IMR-90 (cell line): ENCODE measurements at regions not wholly inside any gene's neighbourhood (a gene's known extent, or its start where the extent isn't known, plus 50 kb on each side); places are given as distances from the start of the nearest gene placed in this dataset.

Source experiments
- ATAC-seq: fragments of 200-7000 bp; cut with Tn5 transposase; 2 replicates; pipeline ENCODE4 v1.9.1; 2020; ENCODE audit warnings: low read depth, mild to moderate bottlenecking, moderate library complexity
- BruUV-seq: library from RNA; stranded (reverse); fragments of 400-500 nt; replicated peaks from 2 replicates; lab custom pipeline; 2021; lab: Mats Ljungman, UMichigan
- CTCF ChIA-PET: fragments of 300-600 bp; formaldehyde crosslinking; extraction: SDS; loops from one replicate; lab custom pipeline; 2021; ENCODE audit warnings: antibody characterized with exemption; lab: Yijun Ruan, JAX
- POLR2A ChIA-PET: fragments of 300-600 bp; sonication (Branson Sonifier 250); formaldehyde crosslinking; loops from one replicate; lab custom pipeline; 2022; ENCODE audit warnings: antibody characterized with exemption; ENCODE audit not compliant: unreplicated experiment; lab: Charles Lee
- DNase-seq: peaks from one replicate; pipeline ENCODE4 v3.0.0; 2013
- H2AFZ ChIP-seq: replicated peaks from 2 replicates; pipeline ENCODE3; 2013; ENCODE audit warnings: low read length, mild to moderate bottlenecking; ENCODE audit not compliant: poor library complexity
- H2AK5ac ChIP-seq: 2 replicates; pipeline ENCODE4 v1.6.1; 2013; ENCODE audit warnings: low read depth, low read length, inconsistent platforms
- H2AK9ac ChIP-seq: replicated peaks from 2 replicates; pipeline ENCODE3; 2013; ENCODE audit warnings: mild to moderate bottlenecking, low read depth, low read length, moderate library complexity; ENCODE audit not compliant: poor library complexity
- H2BK120ac ChIP-seq: 2 replicates; pipeline ENCODE4 v1.6.1; 2013; ENCODE audit warnings: low read depth, low read length, inconsistent platforms
- H2BK15ac ChIP-seq: 3 replicates; pipeline ENCODE4 v1.6.1; 2013; ENCODE audit warnings: low read depth, low read length, inconsistent platforms
- H2BK20ac ChIP-seq: 2 replicates; pipeline ENCODE4 v1.6.1; 2013; ENCODE audit warnings: low read depth, mild to moderate bottlenecking, inconsistent platforms, low read length, moderate library complexity
- H2BK5ac ChIP-seq: 2 replicates; pipeline ENCODE4 v1.6.1; 2013; ENCODE audit warnings: mild to moderate bottlenecking, low read depth, low read length, inconsistent platforms; ENCODE audit not compliant: poor library complexity, severe bottlenecking
- H3K14ac ChIP-seq: replicated peaks from 2 replicates; pipeline ENCODE4 v1.6.1; 2013; ENCODE audit warnings: low read depth, low read length, inconsistent platforms
- H3K18ac ChIP-seq: 2 replicates; pipeline ENCODE4 v1.6.1; 2013; ENCODE audit warnings: low read depth, low read length, control low read depth
- H3K23ac ChIP-seq: 2 replicates; pipeline ENCODE4 v1.6.1; 2013; ENCODE audit warnings: low read depth, low read length, inconsistent platforms
- H3K27ac ChIP-seq: 2 replicates; pipeline ENCODE4 v1.5.1; 2013; ENCODE audit warnings: mild to moderate bottlenecking, control low read depth, low read length; ENCODE audit not compliant: insufficient read depth
- H3K27me3 ChIP-seq: 2 replicates; pipeline ENCODE4 v1.6.1; 2013; ENCODE audit warnings: low read length; ENCODE audit not compliant: control insufficient read depth, insufficient read depth
- H3K36me3 ChIP-seq: 2 replicates; pipeline ENCODE4 v1.6.1; 2013; ENCODE audit warnings: low read length, mixed read lengths; ENCODE audit not compliant: control insufficient read depth, insufficient read depth
- H3K4ac ChIP-seq: 2 replicates; pipeline ENCODE4 v1.6.1; 2013; ENCODE audit warnings: low read depth, low read length, inconsistent platforms
- H3K4me1 ChIP-seq: 2 replicates; pipeline ENCODE4 v1.6.1; 2013; ENCODE audit warnings: low read length, mixed read lengths; ENCODE audit not compliant: control insufficient read depth, insufficient read depth
- H3K4me2 ChIP-seq: 2 replicates; pipeline ENCODE4 v1.6.1; 2013; ENCODE audit warnings: low read depth, mild to moderate bottlenecking, control low read depth, low read length, moderate library complexity
- H3K4me3 ChIP-seq: 2 replicates; pipeline ENCODE4 v1.5.1; 2013; ENCODE audit warnings: low read depth, mild to moderate bottlenecking, control low read depth, low read length, moderate library complexity; ENCODE audit not compliant: insufficient read depth
- H3K56ac ChIP-seq: 2 replicates; pipeline ENCODE4 v1.6.1; 2013; ENCODE audit warnings: low read length, inconsistent platforms; ENCODE audit not compliant: insufficient read depth; ENCODE audit errors: extremely low read depth
- H3K79me1 ChIP-seq, 2 experiments: 2 replicates each; pipeline ENCODE4 v1.6.1; 2013; ENCODE audit warnings: low read length in 2 of 2, inconsistent platforms in 1 of 2, low read depth in 1 of 2
- H3K9ac ChIP-seq: 2 replicates; pipeline ENCODE4 v1.6.1; 2013; ENCODE audit warnings: low read depth, low read length, control low read depth
- H3K9me1 ChIP-seq: 2 replicates; pipeline ENCODE4 v1.6.1; 2013; ENCODE audit warnings: low read length, inconsistent platforms; ENCODE audit not compliant: insufficient read depth
- H3K9me3 ChIP-seq: 2 replicates; pipeline ENCODE4 v1.6.1; 2013; ENCODE audit warnings: low read length; ENCODE audit not compliant: control insufficient read depth, insufficient read depth
- H4K20me1 ChIP-seq: 2 replicates; pipeline ENCODE4 v1.6.1; 2013; ENCODE audit warnings: low read length, inconsistent platforms; ENCODE audit not compliant: insufficient read depth
- H4K5ac ChIP-seq: 2 replicates; pipeline ENCODE4 v1.6.1; 2013; ENCODE audit warnings: mild to moderate bottlenecking, low read depth, low read length, control low read depth
- H4K8ac ChIP-seq, 2 experiments: 2 replicates each; pipeline ENCODE4 v1.6.1; 2013; ENCODE audit warnings: low read depth in 2 of 2, low read length in 2 of 2, control low read depth in 1 of 2, inconsistent platforms in 1 of 2
- H4K91ac ChIP-seq: 2 replicates; pipeline ENCODE4 v1.6.1; 2013; ENCODE audit warnings: low read depth, low read length, inconsistent platforms; ENCODE audit not compliant: insufficient read depth
- BHLHE40 ChIP-seq: fragments of 150-350 bp; IDR thresholded peaks from 2 replicates; pipeline ENCODE4 v1.6.1; 2016; ENCODE audit warnings: mild to moderate bottlenecking, low read depth, low read length
- CEBPB ChIP-seq: IDR thresholded peaks from 2 replicates; pipeline ENCODE4 v1.6.1; 2012; ENCODE audit warnings: low read depth, low read length, improper control_type of control experiment
- CHD1 ChIP-seq: IDR thresholded peaks from 2 replicates; pipeline ENCODE4 v1.6.1; 2012; ENCODE audit warnings: low read depth, low read length, improper control_type of control experiment
- FOS ChIP-seq: fragments of 150-350 bp; IDR thresholded peaks from 2 replicates; pipeline ENCODE4 v1.6.1; 2016; ENCODE audit warnings: low read depth, low read length
- MAFK ChIP-seq: IDR thresholded peaks from 2 replicates; pipeline ENCODE4 v1.6.1; 2012; ENCODE audit warnings: low read depth, low read length, improper control_type of control experiment
- MAZ ChIP-seq: IDR thresholded peaks from 2 replicates; pipeline ENCODE4 v1.6.1; 2012; ENCODE audit warnings: low read depth, mild to moderate bottlenecking, low read length, improper control_type of control experiment, moderate library complexity, borderline replicate concordance
- NFE2L2 ChIP-seq: fragments of 150-350 bp; IDR thresholded peaks from 2 replicates; pipeline ENCODE4 v1.6.1; 2016; ENCODE audit warnings: low read depth, mild to moderate bottlenecking, low read length
- POLR2A ChIP-seq: IDR thresholded peaks from 2 replicates; pipeline ENCODE4 v1.6.1; 2012; ENCODE audit warnings: mild to moderate bottlenecking, low read depth, low read length
- RAD21 ChIP-seq: IDR thresholded peaks from 2 replicates; pipeline ENCODE4 v1.6.1; 2012; ENCODE audit warnings: low read length, improper control_type of control experiment
- SMC3 ChIP-seq: fragments of 150-350 bp; IDR thresholded peaks from 2 replicates; pipeline ENCODE4 v1.6.1; 2016; ENCODE audit warnings: low read depth, mild to moderate bottlenecking, antibody characterized with exemption, low read length, moderate library complexity
- WGBS, 2 experiments: methylation state at CpG; one replicate each; pipeline versions ENCODE4 v1.1.5 to v1.1.7; 2013; ENCODE audit warnings: missing lambda C conversion rate in 2 of 2; ENCODE audit not compliant: insufficient read length in 1 of 2; ENCODE audit errors: extremely low coverage in 2 of 2; 5-methylcytosine and 5-hydroxymethylcytosine counted together
- dilution Hi-C: fragments of 300-500 bp; cut with HindIII; formaldehyde crosslinking; loops from one replicate; pipeline ENCODE4 v1.14.3; 2018; ENCODE audit warnings: low sequenced_read_pairs; ENCODE audit not compliant: unreplicated experiment
- in situ Hi-C: fragments of 300-500 bp; cut with MboI; formaldehyde crosslinking; loops from 3 replicates; pipeline ENCODE4 v1.14.3; 2019; ENCODE audit warnings: low sequenced_read_pairs, inconsistent platforms, mixed read lengths
- intact Hi-C: fragments of 100-400 bp; cut with micrococcal nuclease; formaldehyde crosslinking; loops from 2 replicates; pipeline ENCODE4 v1.10.0; 2022
- TF ChIP-seq, protein P1 (sequence below): fragments of 150-350 bp; IDR thresholded peaks from 2 replicates; pipeline ENCODE4 v1.6.1; 2017; ENCODE audit warnings: mild to moderate bottlenecking, antibody characterized with exemption, low read length, low read depth

DNA sequence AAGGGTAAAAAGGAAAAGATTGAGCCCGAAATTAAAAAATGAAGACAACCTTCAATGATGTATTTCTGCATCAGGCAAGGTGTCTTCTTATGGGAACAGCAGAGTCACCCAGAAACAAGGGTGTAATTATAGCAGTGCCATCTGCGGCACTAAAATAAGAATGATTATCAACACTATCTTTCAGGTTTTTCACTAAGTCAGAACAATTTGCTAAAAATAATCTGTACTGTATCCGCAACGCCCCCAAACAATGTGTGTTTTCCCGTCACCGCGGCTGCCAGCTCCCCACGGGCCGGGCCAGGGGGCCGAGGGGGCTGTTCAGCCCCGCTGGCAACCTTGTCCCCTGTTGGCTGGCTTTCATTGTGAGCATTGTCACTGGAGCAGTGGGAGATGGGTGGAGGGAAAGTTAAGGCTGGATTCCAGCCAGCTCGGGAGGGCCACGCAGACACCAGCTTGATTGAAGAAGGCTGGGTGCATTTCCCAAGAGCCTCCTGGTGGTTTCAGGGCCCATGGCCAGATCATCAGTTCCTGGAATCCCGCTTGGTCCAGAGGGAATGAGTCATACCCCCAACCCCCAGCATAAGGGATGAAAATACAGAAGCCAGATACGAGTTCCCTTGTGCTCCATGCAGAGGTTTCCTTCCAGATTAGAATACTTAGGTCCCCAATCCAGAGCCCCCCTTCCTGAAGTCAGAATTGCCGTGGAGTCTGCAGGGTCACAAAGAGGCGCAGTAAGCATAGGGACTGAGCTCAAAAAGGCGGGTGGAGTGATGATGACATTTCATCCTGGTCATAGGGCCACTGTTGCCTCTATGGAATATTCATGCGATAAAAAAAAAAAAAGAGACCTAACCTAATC, 90.2 kb upstream of the KLF13 start:
- peak overlapping the region; percentile 80 for H3K27ac ChIP-seq
- H2BK5ac ChIP-seq, result peak overlapping the region; percentile 44
- H3K27me3 ChIP-seq, result no peaks in the 10 kb centered on the region; the same call in none of the 2 replicates
- peak overlapping the region; percentile 68 for H3K4me2 ChIP-seq
- CTCF ChIA-PET, result interaction anchor here (0.8 kb wide), 1 partner anchor 74 kb away, joined by 3 read pairs; no protein-coding TSS in a partner anchor
- H3K79me1 ChIP-seq, result no peaks in the 10 kb centered on the region
- peak overlapping the region; percentile 64 to 78; a peak in 3 of 4 replicates for H4K8ac ChIP-seq
- no peaks in the 10 kb centered on the region for H3K9me3 ChIP-seq
- dilution Hi-C loops (no loop called here), intact Hi-C loops (no loop called here), in situ Hi-C loops (no loop called here)
- peak overlapping the region; percentile 81; the same call in 1 of the 2 replicates for H4K5ac ChIP-seq
- H3K18ac ChIP-seq, result peak overlapping the region; percentile 72
- peak overlapping the region; percentile 83 for H3K4ac ChIP-seq
- H2AK5ac ChIP-seq, result 0 out of 2 replicates have a peak overlapping the region, but pooled peaks have one; percentile 30
- peak overlapping the region; percentile 88 for H2AFZ ChIP-seq
- no peak overlapping the region for H3K9ac ChIP-seq
- H3K56ac ChIP-seq, result no peak overlapping the region
- no peaks in the 10 kb centered on the region for H3K36me3 ChIP-seq
- POLR2A ChIA-PET, result no interaction called here
- H2BK120ac ChIP-seq, result peak overlapping the region; percentile 91
- H2BK15ac ChIP-seq, result peak overlapping the region; percentile 52; the same call in 2 of the 3 replicates
- peak overlapping the region; percentile 65 for H2AK9ac ChIP-seq
- peak overlapping the region; percentile 84 for H2BK20ac ChIP-seq
- H3K23ac ChIP-seq, result no peak overlapping the region
- H4K20me1 ChIP-seq, result no peaks in the 10 kb centered on the region
- TF ChIP-seq SMC3 (0 out of 2 replicates have a peak, but pooled peaks have one; percentile 13), MAZ (peak; percentile 57; the same call in 1 of the 2 replicates), BHLHE40 (no peak; the same call in 1 of the 2 replicates), CEBPB (peak; percentile 78), NFE2L2 (no peak), CHD1 (no peak), POLR2A (no peak), FOS (peak; percentile 95), MAFK (0 out of 2 replicates have a peak, but pooled peaks have one; percentile 3), RAD21 (0 out of 2 replicates have a peak, but pooled peaks have one; percentile 6)
- TF ChIP-seq, protein P1, sequence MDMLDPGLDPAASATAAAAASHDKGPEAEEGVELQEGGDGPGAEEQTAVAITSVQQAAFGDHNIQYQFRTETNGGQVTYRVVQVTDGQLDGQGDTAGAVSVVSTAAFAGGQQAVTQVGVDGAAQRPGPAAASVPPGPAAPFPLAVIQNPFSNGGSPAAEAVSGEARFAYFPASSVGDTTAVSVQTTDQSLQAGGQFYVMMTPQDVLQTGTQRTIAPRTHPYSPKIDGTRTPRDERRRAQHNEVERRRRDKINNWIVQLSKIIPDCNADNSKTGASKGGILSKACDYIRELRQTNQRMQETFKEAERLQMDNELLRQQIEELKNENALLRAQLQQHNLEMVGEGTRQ, result no peak
- H4K91ac ChIP-seq, result peak overlapping the region; percentile 73
- H3K4me1 ChIP-seq, result peaks cover 12% of the 10 kb centered on the region
- DNase-seq (peak; percentile 94), ATAC-seq (peak; percentile 97)
- H3K9me1 ChIP-seq, result peaks cover 4% of the 10 kb centered on the region; the same call in 1 of the 2 replicates
- peak overlapping the region; percentile 62 for H3K14ac ChIP-seq
- no TSS peak for BruUV-seq
- WGBS, 2 experiments, result no CpG with 5 or more reads among the region's 19 CpGs
- no peak overlapping the region for H3K4me3 ChIP-seq
